MM.1S (cell line): ENCODE measurements at regions not wholly inside any gene's neighbourhood (a gene's known extent, or its start where the extent isn't known, plus 50 kb on each side); places are given as distances from the start of the nearest gene placed in this dataset.
"Not testable (repeated sequence)": the region's sequence is repeated elsewhere in the genome, so short reads cannot be mapped to it uniquely, and the experiment has no call there.

ENCODE experiments used
- DNase-seq: peaks from one replicate; pipeline ENCODE4 v3.0.0-alpha.2; 2015
- H2AFZ ChIP-seq: fragments of 300-600 bp; sonication (generic); 2 replicates; pipeline ENCODE4 v1.6.0; 2016; ENCODE audit warnings: antibody characterized with exemption, low read length
- H3F3A ChIP-seq: fragments of 300-600 bp; sonication (generic); 2 replicates; pipeline ENCODE4 v1.6.1; 2016; ENCODE audit warnings: mild to moderate bottlenecking, antibody characterized with exemption, low read length, moderate library complexity, mixed read lengths; ENCODE audit not compliant: insufficient read depth
- H3K27ac ChIP-seq: fragments of 300-600 bp; sonication (generic); 2 replicates; pipeline ENCODE4 v1.5.1; 2016; ENCODE audit warnings: mild to moderate bottlenecking, low read length
- H3K27me3 ChIP-seq: fragments of 300-600 bp; sonication (generic); replicated peaks from 2 replicates; pipeline ENCODE4 v1.6.0; 2016; ENCODE audit warnings: low read length; ENCODE audit not compliant: insufficient read depth
- H3K36me3 ChIP-seq: fragments of 300-600 bp; sonication (generic); replicated peaks from 2 replicates; pipeline ENCODE4 v1.6.1; 2016; ENCODE audit warnings: mild to moderate bottlenecking, low read length, mixed read lengths; ENCODE audit not compliant: insufficient read depth
- H3K4me1 ChIP-seq: fragments of 300-600 bp; sonication (generic); 2 replicates; pipeline ENCODE4 v1.6.1; 2016; ENCODE audit warnings: low read length, mixed read lengths
- H3K4me2 ChIP-seq: fragments of 300-600 bp; sonication (generic); 2 replicates; pipeline ENCODE4 v1.6.0; 2016; ENCODE audit warnings: low read depth, low read length
- H3K4me3 ChIP-seq: fragments of 300-600 bp; sonication (generic); 2 replicates; pipeline ENCODE4 v1.5.1; 2016; ENCODE audit warnings: low read length, mixed read lengths
- H3K79me2 ChIP-seq: fragments of 300-600 bp; sonication (generic); 2 replicates; pipeline ENCODE4 v1.6.1; 2016; ENCODE audit warnings: mixed run types, low read length, mixed read lengths
- H3K9ac ChIP-seq: fragments of 300-600 bp; sonication (generic); 2 replicates; pipeline ENCODE4 v1.6.1; 2016; ENCODE audit warnings: low read length, mixed read lengths
- H3K9me2 ChIP-seq: fragments of 300-600 bp; sonication (generic); replicated peaks from 2 replicates; pipeline ENCODE4 v1.6.1; 2016; ENCODE audit warnings: mild to moderate bottlenecking, low read length, mixed read lengths; ENCODE audit not compliant: insufficient read depth
- H3K9me3 ChIP-seq: fragments of 300-600 bp; sonication (generic); replicated peaks from 2 replicates; pipeline ENCODE4 v1.6.1; 2016; ENCODE audit warnings: mild to moderate bottlenecking, low read length, mixed read lengths; ENCODE audit not compliant: insufficient read depth
- H4K20me1 ChIP-seq: fragments of 300-600 bp; sonication (generic); 2 replicates; pipeline ENCODE4 v1.6.1; 2016; ENCODE audit warnings: mild to moderate bottlenecking, low read length, moderate library complexity, mixed read lengths; ENCODE audit not compliant: insufficient read depth
- CTCF ChIP-seq: fragments of 300-600 bp; sonication (generic); IDR thresholded peaks from 2 replicates; pipeline ENCODE4 v1.5.1; 2016; ENCODE audit warnings: antibody characterized with exemption, low read length, mixed read lengths
- EZH2 ChIP-seq: fragments of 300-600 bp; sonication (generic); optimal IDR thresholded peaks from 2 replicates; pipeline ENCODE3; 2017; ENCODE audit warnings: low read depth, mild to moderate bottlenecking, antibody characterized with exemption, low read length, mixed read lengths
- EZH2phosphoT487 ChIP-seq: fragments of 300-600 bp; sonication (generic); IDR thresholded peaks from 2 replicates; pipeline ENCODE4 v1.6.1; 2018; ENCODE audit warnings: antibody characterized with exemption, low read length

DNA sequence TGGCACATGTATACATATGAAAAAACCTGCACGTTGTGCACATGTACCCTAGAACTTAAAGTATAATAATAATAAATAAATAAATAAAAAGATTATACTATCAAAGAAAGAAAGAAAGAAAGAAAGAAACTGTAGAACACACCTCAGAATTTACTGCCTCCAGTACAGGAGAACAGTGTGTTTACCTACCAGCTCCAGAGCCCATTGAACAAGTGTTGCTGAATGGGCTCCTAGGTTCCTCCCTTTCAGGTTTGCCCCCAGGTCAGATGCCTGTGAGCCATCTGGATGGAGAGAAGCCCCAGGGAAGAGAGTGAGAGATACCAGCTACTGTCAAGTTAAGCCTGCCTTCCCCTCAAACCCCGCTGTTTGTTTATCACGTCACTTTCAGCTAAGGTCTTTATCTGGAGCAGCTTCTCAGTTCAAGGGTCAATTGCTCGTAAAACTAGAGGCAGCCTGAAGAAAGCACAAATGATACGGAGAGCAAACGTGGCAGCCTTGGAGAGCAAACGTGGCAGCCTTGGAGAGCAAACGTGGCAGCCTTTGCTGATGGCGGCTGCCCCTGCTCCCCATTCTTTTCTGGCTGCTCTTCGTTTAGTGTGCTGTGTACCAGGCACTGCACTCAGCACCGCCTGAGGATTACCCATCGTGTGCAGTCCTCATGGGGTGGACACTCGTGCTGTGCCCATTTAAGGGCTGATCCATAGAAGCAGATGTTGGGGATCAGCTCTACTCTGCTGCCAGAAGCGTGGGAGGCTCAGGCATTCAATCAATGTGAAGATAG, 111.7 kb downstream of the ADAMTS15 start:
- no peaks in the 10 kb centered on the region for H3K4me1 ChIP-seq
- no peak overlapping the region for H3K4me3 ChIP-seq
- no peak for TF ChIP-seq EZH2
- no peak overlapping the region for H2AFZ ChIP-seq
- H3K9me2 ChIP-seq: no peaks in the 10 kb centered on the region
- no peak overlapping the region for H3K4me2 ChIP-seq
- no peak for DNase-seq
- no peaks in the 10 kb centered on the region for H3K79me2 ChIP-seq
- no peaks in the 10 kb centered on the region for H4K20me1 ChIP-seq
- no peak overlapping the region for H3K9ac ChIP-seq
- H3K27me3 ChIP-seq: no peaks in the 10 kb centered on the region
- no peak overlapping the region for H3K27ac ChIP-seq
- no peaks in the 10 kb centered on the region for H3K9me3 ChIP-seq
- no peaks in the 10 kb centered on the region for H3F3A ChIP-seq
- no peaks in the 10 kb centered on the region for H3K36me3 ChIP-seq

GRCh38 chr11:130560781-130561109, 112.3 kb downstream of the ADAMTS15 start:
- Histone ChIP-seq H3K4me3 (no peak overlapping the region), H3K27me3 (no peaks in the 10 kb centered on the region), H3K4me2 (no peak overlapping the region), H3K9ac (no peak overlapping the region), H2AFZ (no peak overlapping the region), H3K36me3 (no peaks in the 10 kb centered on the region), H3K9me2 (no peaks in the 10 kb centered on the region), H4K20me1 (no peaks in the 10 kb centered on the region), H3K4me1 (no peaks in the 10 kb centered on the region), H3K27ac (no peak overlapping the region), H3F3A (no peaks in the 10 kb centered on the region), H3K79me2 (no peaks in the 10 kb centered on the region), H3K9me3 (no peaks in the 10 kb centered on the region)
- DNase-seq: no peak
- TF ChIP-seq EZH2phosphoT487: no peak
- no peak for TF ChIP-seq CTCF
- TF ChIP-seq EZH2: no peak

DNA sequence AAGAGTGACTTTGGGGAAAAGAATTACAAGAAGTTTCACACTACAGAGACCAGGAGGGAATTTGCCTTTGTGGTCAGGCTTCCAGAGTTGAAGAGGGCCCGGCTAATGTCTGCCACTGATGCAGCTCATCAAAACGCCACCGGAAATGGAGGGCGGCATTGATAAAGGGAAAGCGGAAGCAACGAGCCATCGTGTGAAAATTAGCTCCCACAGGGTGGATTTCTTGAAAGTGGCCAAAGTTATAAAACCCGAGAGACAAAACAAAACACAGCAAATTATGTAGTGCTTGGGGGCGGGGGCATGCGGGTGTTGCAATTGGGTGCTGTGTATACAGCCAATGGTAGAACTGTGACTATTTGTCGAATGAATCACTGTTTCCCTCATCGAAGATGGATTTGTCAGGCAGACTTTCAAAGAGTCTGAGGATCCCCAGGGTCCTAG, 113.0 kb downstream of the ADAMTS15 start:
- DNase-seq: no peak
- no peak overlapping the region for H3K4me2 ChIP-seq
- no peaks in the 10 kb centered on the region for H4K20me1 ChIP-seq
- no peaks in the 10 kb centered on the region for H3K4me1 ChIP-seq
- TF ChIP-seq CTCF (no peak), EZH2phosphoT487 (no peak), EZH2 (no peak)
- no peak overlapping the region for H3K9ac ChIP-seq
- H3K27ac ChIP-seq: no peak overlapping the region
- H3K27me3 ChIP-seq: no peaks in the 10 kb centered on the region
- H3K36me3 ChIP-seq: no peaks in the 10 kb centered on the region
- H3F3A ChIP-seq: no peaks in the 10 kb centered on the region
- H3K4me3 ChIP-seq: no peak overlapping the region
- H3K9me3 ChIP-seq: no peaks in the 10 kb centered on the region
- H2AFZ ChIP-seq: no peak overlapping the region
- H3K79me2 ChIP-seq: no peaks in the 10 kb centered on the region
- H3K9me2 ChIP-seq: no peaks in the 10 kb centered on the region

GRCh38 chr11:130562549-130562948, 114.1 kb downstream of the ADAMTS15 start:
- Histone ChIP-seq H3K9me3 (no peaks in the 10 kb centered on the region), H3K27ac (no peak overlapping the region), H3F3A (no peaks in the 10 kb centered on the region), H3K79me2 (no peaks in the 10 kb centered on the region), H3K27me3 (no peaks in the 10 kb centered on the region), H3K9me2 (no peaks in the 10 kb centered on the region), H3K36me3 (no peaks in the 10 kb centered on the region), H3K4me3 (no peak overlapping the region), H3K4me2 (no peak overlapping the region), H4K20me1 (no peaks in the 10 kb centered on the region), H3K9ac (no peak overlapping the region), H2AFZ (no peak overlapping the region), H3K4me1 (no peaks in the 10 kb centered on the region)
- no peak for DNase-seq
- TF ChIP-seq CTCF (no peak), EZH2 (no peak), EZH2phosphoT487 (no peak)

GRCh38 chr11:130566360-130566759, 117.9 kb downstream of the ADAMTS15 start:
- not testable (repeated sequence) for H3K9me3 ChIP-seq, H3K79me2 ChIP-seq, H3F3A ChIP-seq, DNase-seq, H3K27ac ChIP-seq, H3K4me3 ChIP-seq, H4K20me1 ChIP-seq, H3K9me2 ChIP-seq, H2AFZ ChIP-seq, H3K36me3 ChIP-seq, H3K9ac ChIP-seq, H3K4me2 ChIP-seq, H3K4me1 ChIP-seq, H3K27me3 ChIP-seq
